SK-N-MC (cell line): ENCODE measurements at regions not wholly inside any gene's neighbourhood (a gene's known extent, or its start where the extent isn't known, plus 50 kb on each side); places are given as distances from the start of the nearest gene placed in this dataset.

Experiments
- EZH2 ChIP-seq: fragments of 200-600 bp; sonication (generic); IDR thresholded peaks from one replicate; pipeline ENCODE4 v1.6.1; 2017; ENCODE audit warnings: antibody characterized with exemption
- POLR2AphosphoS5 ChIP-seq: IDR thresholded peaks from 2 replicates; pipeline ENCODE4 v1.6.1; 2012; ENCODE audit warnings: mild to moderate bottlenecking, low read depth, low read length, borderline replicate concordance

- no peak for TF ChIP-seq POLR2AphosphoS5
- no peak for TF ChIP-seq EZH2
These were observed 467.5 kb upstream of the NDST4 start for GRCh38 chr4:115580901-115581300.
